ENCODE measurements at regions not wholly inside any gene's neighbourhood (a gene's known extent, or its start where the extent isn't known, plus 50 kb on each side); places are given as distances from the start of the nearest gene placed in this dataset.

DNA sequence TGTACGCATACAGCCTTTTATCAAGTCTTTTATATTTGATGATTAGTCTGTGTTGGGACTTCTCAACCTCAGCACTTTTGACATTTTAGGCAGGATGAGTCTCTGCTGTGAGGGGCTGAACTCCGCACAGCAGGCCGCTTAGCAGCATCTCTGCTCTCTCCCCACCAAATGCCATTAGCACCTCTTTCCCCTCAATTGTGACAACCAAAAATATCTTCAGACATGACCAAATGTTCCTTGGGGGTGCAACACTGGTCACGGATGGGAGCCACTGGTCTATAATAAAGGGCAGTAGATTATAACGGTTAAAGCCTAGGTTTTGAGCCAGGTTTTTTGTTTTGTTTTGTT lies 109.7 kb upstream of the LRIG1 start:
- TF ChIP-seq POLR2A (conservative IDR thresholded peaks at IDR 0.05) (no peak), BRCA1 (IDR thresholded peaks at IDR 0.05) (no peak), BRCA1 (CRISPR knock-in tag; IDR thresholded peaks at IDR 0.05) (no peak), ZBED1 (IDR thresholded peaks at IDR 0.05) (no peak), SAFB (IDR thresholded peaks at IDR 0.05; ENCODE audit: borderline replicate concordance, low read depth, low read length) (no peak), NONO (IDR thresholded peaks at IDR 0.05; ENCODE audit: low read depth in 2 of 2, low read length in 1 of 2) (no peak), FOXM1 (IDR thresholded peaks at IDR 0.05; ENCODE audit: low read depth) (no peak), FOXM1 (CRISPR knock-in tag; IDR thresholded peaks at IDR 0.05; ENCODE audit: low read depth) (no peak), MYNN (IDR thresholded peaks at IDR 0.05) (no peak), MYNN (CRISPR knock-in tag; IDR thresholded peaks at IDR 0.05) (no peak), ELF1 (tag; IDR thresholded peaks at IDR 0.05) (no peak)
- TF ChIP-seq, protein P1, sequence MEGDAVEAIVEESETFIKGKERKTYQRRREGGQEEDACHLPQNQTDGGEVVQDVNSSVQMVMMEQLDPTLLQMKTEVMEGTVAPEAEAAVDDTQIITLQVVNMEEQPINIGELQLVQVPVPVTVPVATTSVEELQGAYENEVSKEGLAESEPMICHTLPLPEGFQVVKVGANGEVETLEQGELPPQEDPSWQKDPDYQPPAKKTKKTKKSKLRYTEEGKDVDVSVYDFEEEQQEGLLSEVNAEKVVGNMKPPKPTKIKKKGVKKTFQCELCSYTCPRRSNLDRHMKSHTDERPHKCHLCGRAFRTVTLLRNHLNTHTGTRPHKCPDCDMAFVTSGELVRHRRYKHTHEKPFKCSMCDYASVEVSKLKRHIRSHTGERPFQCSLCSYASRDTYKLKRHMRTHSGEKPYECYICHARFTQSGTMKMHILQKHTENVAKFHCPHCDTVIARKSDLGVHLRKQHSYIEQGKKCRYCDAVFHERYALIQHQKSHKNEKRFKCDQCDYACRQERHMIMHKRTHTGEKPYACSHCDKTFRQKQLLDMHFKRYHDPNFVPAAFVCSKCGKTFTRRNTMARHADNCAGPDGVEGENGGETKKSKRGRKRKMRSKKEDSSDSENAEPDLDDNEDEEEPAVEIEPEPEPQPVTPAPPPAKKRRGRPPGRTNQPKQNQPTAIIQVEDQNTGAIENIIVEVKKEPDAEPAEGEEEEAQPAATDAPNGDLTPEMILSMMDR (IDR thresholded peaks at IDR 0.05 in 2 of 3, conservative IDR thresholded peaks at IDR 0.05 in 1 of 3; ENCODE audit: insufficient read depth in 2 of 3, low read depth in 1 of 3, low read length in 3 of 3): no peak
- TF ChIP-seq, protein P2, sequence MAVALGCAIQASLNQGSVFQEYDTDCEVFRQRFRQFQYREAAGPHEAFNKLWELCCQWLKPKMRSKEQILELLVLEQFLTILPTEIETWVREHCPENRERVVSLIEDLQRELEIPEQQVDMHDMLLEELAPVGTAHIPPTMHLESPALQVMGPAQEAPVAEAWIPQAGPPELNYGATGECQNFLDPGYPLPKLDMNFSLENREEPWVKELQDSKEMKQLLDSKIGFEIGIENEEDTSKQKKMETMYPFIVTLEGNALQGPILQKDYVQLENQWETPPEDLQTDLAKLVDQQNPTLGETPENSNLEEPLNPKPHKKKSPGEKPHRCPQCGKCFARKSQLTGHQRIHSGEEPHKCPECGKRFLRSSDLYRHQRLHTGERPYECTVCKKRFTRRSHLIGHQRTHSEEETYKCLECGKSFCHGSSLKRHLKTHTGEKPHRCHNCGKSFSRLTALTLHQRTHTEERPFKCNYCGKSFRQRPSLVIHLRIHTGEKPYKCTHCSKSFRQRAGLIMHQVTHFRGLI (CRISPR knock-in tag; IDR thresholded peaks at IDR 0.05): no peak
